ENCODE measurements at regions not wholly inside any gene's neighbourhood (a gene's known extent, or its start where the extent isn't known, plus 50 kb on each side); places are given as distances from the start of the nearest gene placed in this dataset.

DNA sequence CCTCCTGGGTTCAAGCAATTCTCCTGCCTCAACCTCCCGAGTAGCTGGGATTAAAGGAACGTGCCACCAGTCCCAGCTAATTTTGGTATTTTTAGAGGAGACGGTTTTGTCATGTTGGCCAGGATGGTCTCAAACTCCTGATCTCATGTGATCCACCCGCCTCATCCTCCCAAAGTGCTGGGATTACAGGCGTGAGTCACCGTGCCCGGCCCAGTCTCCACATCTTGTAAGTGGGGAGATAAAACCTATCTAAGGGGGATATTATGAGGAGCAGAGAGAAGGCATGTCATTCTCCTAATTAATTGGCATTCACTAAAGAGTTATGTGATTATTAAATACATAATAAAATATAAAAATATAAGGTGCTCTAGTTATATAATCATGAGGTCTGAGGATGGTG lies 94.1 kb upstream of the BOD1 start:
- no peak for TF ChIP-seq POLR2A (IDR thresholded peaks at IDR 0.05)
- TF ChIP-seq, protein P1, sequence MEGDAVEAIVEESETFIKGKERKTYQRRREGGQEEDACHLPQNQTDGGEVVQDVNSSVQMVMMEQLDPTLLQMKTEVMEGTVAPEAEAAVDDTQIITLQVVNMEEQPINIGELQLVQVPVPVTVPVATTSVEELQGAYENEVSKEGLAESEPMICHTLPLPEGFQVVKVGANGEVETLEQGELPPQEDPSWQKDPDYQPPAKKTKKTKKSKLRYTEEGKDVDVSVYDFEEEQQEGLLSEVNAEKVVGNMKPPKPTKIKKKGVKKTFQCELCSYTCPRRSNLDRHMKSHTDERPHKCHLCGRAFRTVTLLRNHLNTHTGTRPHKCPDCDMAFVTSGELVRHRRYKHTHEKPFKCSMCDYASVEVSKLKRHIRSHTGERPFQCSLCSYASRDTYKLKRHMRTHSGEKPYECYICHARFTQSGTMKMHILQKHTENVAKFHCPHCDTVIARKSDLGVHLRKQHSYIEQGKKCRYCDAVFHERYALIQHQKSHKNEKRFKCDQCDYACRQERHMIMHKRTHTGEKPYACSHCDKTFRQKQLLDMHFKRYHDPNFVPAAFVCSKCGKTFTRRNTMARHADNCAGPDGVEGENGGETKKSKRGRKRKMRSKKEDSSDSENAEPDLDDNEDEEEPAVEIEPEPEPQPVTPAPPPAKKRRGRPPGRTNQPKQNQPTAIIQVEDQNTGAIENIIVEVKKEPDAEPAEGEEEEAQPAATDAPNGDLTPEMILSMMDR (IDR thresholded peaks at IDR 0.05): no peak

All from transverse colon (tissue), 3 donors.